ENCODE measurements at regions not wholly inside any gene's neighbourhood (a gene's known extent, or its start where the extent isn't known, plus 50 kb on each side); places are given as distances from the start of the nearest gene placed in this dataset.

DNA sequence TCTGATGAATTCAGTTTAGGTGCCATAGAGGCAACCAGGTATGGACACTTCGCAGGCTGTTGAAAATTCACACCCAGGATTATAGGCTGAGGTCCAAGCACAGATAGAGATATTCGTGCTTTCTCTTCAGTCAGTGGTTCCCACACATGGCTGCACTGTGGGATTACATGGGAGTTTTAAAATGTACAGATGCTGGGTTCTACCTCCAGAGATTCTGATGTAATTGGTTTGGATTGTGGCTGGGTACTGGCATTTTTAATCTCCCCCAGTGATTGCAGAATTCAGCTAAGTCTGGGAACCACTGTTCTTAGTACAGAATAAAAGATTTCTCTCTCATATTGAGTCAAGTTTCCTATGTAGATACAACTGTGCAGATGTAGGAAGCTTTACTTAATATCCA, 91.6 kb downstream of the FOXB1 start:
- DNase-seq: no peak

GRCh38 chr15:60096157-60096556, 92.0 kb downstream of the FOXB1 start:
- no peak for DNase-seq

DNA sequence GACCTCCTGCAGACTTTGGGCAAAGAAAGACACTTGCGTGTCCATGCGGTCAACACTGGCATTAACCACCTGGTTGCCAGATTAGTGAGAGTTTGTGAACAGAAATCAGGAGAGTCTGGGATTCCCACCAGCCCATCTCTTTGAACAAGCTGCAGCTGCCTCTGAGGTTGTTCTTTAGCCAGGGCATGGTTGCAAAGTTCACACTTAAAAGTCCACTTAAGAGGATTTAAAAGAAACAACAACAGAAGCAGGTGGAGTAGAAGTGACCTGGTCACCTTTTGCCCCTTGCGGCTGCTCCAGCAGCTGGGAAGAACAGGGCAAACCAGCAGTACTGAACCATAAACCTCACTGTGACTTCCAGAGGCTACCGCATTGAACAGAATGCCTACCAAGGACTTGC, 97.3 kb downstream of the FOXB1 start:
- DNase-seq: no peak

GRCh38 chr15:60102748-60103147, 98.6 kb downstream of the FOXB1 start:
- no peak for DNase-seq

DNA sequence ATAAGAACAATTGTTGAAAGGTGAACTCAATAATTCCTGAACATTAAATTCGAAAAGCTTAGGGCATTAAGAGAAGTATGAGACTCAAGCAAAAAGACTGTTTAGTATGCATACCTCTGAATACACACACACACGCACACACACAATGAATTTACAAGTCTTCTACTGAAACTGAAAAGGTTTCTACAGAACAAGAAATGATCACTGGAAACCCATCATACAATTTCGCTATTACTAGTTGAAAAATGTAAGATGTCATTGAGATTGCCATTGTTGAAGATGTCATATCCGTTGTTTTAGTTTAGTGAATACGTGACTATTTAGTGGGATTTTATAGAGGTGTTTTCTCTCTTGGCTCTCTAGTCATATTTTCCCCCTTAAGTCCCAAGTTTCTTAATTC, 106.8 kb downstream of the FOXB1 start:
- no peak for DNase-seq

- DNase-seq: peak; percentile 59
These were observed 111.7 kb downstream of the FOXB1 start for GRCh38 chr15:60115579-60116380.

DNA sequence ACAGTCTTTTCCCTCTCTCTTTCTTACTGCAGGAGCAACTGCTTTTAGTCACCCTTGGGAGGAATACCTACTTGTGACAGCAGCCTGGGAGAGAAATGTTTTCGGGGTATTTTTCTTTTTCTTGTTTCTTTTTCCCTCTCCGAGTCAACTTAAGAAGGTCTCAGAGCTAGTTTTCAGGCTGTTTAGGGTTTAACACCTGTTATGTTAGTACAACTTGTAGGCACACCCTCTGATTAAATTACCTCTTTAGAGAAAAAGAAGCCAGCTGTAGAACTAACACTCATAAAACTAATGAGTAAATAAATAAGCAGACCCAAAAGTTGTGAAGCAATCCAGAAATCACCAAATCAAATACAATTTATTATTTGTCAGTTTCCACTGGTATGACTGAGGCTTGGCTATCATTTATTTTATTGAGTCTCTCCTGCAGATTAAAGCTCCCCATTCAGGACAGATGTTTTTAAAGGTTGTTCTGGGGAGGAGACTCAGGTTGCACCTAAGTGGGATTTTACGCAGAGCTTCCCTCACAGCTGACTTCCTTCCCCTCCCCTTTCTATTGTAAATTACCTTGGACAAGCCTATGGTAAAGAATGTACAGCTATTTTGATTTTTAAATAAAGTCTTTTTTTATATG, 112.5 kb downstream of the FOXB1 start:
- DNase-seq: no peak

GRCh38 chr15:60118146-60118545, 114.0 kb downstream of the FOXB1 start:
- DNase-seq: no peak

DNA sequence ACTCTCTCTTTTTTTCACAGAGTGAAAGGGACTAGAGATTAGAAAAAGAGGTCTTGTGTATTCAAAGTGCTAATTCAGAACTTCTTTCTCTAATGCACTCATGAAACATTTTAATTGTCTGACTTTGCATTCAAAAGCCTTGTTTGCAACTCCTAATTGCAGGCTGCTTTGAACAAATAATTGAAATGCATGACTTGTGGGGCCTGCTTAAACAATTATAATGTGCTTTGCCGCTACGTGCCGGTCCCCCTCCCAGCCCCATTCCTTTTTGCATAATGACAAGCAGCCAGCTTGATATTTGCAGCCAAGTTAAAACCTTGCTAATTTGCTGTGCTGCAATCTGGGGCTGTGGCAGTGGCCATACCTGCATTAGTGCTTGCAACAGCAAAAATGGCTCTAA, 114.5 kb downstream of the FOXB1 start:
- no peak for DNase-seq

DNA sequence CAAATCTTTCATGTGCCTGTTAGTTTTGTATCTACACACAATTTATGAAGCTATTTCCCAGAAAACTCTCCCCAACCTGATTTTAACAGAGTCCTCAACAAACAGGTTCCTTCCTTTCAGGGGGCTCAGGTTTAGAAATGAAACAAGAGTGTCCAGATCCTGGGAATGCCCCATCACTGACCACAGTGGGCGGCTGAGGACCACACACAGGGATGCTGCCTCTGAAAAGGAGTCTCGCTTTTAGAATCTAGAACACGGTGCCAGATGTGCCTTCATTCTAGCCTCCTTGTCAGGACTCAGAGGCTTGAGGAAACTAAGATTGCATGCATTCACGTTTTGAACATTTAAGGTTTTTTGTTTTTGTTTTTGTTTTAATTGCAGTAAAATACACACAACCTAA, 115.0 kb downstream of the FOXB1 start:
- no peak for DNase-seq

DNA sequence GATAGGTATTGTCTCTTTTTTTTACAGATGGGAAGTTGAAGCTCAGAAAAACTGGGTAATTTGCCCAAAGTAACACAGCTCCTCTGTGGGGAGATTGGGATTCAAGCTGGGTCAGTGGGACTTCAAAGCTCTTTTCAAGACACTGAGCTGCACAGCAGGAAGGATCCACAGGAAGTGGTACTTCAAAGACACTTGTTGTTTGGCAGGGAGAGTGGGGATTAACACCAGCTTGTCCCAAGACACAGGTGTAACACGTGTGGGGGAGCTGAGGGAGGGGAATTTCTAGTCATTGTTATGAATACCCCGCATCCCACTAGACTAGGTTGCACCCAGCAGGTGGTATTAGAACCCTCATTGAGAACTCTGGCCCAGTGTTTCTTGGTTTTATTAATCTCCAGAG, 116.0 kb downstream of the FOXB1 start:
- DNase-seq: no peak

- DNase-seq: no peak
These were observed 117.7 kb downstream of the FOXB1 start for GRCh38 chr15:60121845-60122244.

GRCh38 chr15:60122691-60123090, 118.6 kb downstream of the FOXB1 start:
- no peak for DNase-seq

DNA sequence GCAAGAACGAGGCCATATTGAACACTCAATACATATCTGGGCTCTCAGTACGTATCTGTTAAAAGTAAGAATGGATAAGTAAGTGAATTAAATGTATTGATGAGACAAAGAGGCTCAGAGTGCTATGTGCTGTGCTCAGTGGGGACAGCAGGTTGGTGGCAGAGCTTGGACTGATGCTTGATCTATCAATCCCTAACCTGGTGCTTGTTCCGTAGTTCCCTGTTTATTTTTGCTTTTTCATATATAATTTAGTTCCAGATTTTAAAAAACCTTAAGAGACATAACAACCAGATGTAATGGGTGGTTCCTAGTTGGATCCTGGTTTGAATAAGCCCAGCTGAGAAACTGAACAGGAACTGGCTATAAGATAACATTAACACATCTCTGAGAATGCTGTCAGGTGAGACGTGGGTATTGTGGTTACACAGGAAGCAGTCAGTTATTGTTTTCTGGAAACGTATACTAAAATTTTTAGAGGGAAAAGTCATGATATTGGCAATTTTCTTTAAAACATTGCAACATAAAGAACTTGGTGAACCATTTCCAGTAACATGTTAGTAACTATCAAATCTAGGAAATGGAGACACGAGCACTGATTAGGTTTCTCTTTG, 120.5 kb downstream of the FOXB1 start:
- no peak for DNase-seq

DNA sequence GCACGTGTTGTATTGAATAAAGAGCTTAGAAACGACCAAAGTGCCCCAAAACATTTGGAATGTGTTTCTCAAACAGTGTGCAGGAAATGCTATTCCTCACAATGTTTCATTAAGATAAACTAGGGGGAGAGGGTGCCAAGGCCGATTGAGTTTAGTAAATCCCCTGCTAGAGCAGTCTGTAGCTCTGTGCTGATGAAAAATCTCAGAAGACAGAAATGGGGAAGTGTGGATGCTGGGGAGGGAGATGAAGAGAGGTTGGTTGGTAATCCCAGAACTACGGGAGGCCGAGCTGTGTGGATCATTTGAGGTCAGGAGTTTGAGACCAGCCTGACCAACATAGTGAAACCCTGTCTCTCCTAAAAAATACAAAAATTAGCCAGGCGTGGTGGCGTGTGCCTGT, 121.2 kb downstream of the FOXB1 start:
- no peak for DNase-seq

GRCh38 chr15:60126200-60126599, 122.1 kb downstream of the FOXB1 start:
- no peak for DNase-seq

DNA sequence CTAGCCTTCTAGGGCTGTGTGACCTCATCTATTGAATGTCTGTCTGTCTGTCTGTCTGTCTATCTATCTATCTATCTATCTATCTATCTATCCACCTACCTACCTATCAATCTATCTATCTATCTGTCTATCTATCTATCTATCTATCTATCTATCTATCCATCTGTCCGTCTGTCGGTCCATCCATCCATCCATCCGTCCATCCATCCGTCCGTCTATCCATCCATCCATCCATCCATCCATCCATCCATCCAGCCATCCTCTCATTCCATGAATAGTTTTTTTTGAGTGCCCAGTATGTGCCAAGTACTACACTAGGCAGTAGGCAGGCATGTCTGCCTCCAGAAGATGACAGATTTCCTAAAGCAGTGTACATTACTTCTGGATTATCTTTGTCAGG, 122.5 kb downstream of the FOXB1 start:
- no peak for DNase-seq

DNA sequence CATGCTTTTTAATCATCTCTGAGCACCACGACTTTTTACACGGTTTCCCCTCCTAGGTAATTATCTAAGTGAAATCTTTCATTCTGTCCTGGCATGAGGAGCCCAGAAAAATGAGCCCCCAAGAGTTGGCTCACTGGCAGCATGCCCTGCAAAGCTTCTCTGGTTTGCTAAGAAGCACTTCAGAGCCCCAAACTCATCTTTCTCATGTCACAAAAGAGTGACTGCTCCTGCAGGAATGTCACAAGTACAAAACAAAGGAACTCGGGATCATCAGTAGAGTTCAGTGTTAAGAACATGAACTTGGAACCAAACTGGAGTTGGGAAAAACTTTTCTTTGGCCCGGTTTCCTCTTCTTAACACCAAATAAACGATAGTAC, 123.9 kb downstream of the FOXB1 start:
- DNase-seq: peak; percentile 46

GRCh38 chr15:60128710-60129109, 124.6 kb downstream of the FOXB1 start:
- DNase-seq: no peak

DNA sequence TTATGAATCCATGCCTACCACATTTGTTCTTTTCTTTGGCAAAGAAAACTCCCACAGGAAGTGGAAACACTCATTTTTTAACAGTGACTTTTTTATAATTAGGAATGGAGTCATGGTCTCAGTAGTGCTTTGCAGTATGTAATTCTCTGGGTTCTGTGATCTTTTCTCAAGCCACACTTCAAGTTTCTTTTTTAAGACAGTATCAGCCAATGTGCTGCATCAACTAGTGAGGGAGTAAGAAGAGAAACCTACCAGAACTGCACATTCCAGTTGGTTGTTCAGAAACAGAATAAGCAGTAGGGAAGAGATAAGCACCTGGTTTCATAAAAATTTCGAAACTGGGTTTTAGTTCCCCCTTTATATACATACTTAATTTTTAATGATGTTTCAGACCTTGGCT, 126.3 kb downstream of the FOXB1 start:
- no peak for DNase-seq

DNA sequence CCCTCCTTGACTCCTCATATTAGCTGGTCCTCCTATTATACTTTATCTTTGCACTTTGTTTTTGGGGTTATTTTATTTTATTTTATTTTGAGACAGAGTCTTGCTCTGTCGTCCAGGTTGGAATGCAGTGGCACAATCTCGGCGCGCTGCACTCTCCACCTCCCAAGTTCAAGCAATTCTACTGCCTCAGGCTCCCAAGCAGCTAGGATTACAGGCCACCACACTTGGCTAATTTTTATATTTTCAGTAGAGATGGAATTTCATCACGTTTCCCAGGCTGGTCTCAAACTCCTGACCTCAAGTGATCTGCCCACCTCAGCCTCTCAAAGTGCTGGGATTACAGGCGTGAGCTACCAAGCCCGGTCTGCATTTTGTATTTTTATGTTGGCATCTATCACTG, 126.7 kb downstream of the FOXB1 start:
- DNase-seq: no peak

DNA sequence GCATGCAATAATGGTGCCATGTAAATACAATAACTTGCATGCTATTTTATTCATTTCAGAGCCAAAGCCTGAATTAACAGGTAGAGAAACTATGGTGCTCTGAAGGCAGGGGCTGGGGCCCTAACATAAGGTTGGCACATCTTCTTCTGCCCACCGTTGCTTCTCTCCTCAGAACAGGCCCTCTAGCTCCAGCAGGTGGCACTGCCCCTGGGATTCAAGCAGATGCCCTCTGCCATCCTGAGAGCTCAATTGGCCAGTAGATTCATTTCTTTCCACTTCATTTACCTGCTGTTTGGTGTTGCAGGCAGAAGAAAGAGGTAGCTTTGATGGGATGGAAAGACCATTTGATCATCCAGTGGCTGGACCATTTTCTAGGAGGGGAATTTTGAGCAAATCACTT, 130.5 kb downstream of the FOXB1 start:
- DNase-seq: no peak

DNA sequence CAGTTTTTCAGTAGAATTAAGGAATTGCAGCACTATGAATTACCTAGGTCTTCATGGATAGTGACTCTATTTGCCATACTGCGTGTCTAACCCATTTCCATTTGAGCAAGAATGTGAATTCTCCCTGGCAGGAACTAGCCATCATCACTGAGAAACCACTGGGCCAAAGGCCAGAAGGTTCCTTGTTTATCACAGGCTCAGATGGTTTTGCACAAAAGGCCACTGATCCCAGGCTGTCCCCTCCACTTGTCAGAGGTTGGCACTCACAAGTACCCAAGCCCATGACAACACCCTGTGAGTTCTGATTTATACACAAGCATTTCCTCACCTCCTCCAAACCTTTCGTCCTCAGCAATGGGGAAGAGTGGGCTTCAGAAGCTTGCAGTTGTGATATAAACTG, 131.8 kb downstream of the FOXB1 start:
- no peak for DNase-seq

DNA sequence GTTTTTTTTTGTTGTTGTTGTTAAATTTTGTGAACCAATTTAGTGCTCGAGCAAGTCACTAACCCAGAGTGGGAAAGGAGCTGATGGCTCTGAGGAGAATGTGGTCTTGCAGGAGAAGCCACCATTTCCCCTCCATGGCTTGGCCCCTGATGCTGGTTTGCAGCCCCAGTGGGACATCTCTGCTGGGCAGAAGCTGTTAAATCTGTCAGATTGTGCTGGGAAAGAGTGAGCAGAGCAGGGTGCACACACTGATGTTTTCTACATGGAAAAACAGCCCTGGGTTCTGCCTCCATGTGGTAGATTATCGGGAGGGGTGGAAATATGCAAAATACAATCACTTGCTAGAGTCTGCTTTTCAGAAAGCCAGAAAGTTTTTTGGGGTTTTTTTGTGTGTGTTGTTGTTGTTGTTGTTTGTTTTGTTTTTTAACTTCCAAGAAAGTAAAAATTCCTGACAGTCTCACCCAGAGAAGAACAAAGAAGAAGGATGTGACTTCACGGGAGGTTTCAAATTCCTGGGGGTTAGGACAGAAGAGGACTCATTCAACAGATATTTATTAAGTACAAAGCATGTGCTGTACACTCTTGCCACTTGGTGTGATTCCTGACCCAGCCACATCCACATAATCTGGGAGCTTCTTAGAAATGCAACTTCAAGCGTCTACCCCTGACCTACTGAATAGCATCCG, 133.7 kb downstream of the FOXB1 start:
- DNase-seq: peak; percentile 73

Measured in kidney glomerular epithelial cell (primary cell).